GM21447 (cell line): ENCODE measurements at regions not wholly inside any gene's neighbourhood (a gene's known extent, or its start where the extent isn't known, plus 50 kb on each side); places are given as distances from the start of the nearest gene placed in this dataset.

Source experiments
- ATAC-seq: cut with Tn5 transposase; IDR thresholded peaks from one replicate; pipeline ENCODE4 v1.9.1; 2021; ENCODE audit not compliant: unreplicated experiment

GRCh38 chr10:83037653-83038052 is 1101.7 kb upstream of the GHITM start:
- ATAC-seq: no peak

DNA sequence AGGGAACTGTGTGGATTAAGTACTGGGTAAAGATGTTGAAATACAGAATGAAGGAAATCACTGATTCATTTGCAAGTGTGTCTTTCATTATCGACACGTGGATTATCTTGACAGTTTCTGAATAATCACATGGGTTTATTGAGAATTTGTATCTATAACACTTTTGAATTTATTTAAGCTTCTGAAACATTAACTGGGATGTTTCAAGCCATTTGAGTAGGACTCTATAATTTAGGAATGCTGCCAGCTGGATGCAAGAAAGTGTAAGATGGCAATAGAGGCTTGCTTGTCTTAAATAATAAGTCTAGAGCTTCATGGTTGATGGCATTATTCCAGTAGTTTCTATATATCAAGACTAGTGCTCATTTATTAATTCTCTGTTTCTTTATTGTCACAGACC is 1100.7 kb upstream of the GHITM start:
- no peak for ATAC-seq

- ATAC-seq: no peak
Observed at GRCh38 chr10:83045731-83046130, 1093.6 kb upstream of the GHITM start.

DNA sequence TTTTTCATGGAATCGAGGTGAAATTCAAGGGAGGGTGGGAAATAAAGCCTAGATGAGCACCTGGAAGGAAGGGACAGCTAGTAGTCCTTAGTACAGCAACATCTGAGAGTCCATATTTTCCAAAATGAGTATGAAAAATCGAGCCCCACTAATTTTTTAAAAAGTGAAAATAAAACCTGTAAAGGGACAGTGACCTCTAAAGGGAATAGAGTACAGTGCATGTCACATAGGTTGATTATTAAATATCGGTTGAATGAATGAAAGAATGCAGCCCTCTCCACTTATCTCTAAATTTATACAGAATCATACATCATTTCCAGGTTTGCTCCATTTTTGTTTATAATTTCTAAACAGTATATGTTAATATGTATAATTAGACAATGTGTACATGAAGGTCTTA is 1088.5 kb upstream of the GHITM start:
- no peak for ATAC-seq

GRCh38 chr10:83062871-83063270 is 1076.4 kb upstream of the GHITM start:
- no peak for ATAC-seq

- no peak for ATAC-seq
Observed at GRCh38 chr10:83073472-83073871, 1065.8 kb upstream of the GHITM start.

GRCh38 chr10:83075016-83075814 is 1064.1 kb upstream of the GHITM start:
- ATAC-seq: no peak

GRCh38 chr10:83075815-83076355 is 1063.4 kb upstream of the GHITM start:
- no peak for ATAC-seq

DNA sequence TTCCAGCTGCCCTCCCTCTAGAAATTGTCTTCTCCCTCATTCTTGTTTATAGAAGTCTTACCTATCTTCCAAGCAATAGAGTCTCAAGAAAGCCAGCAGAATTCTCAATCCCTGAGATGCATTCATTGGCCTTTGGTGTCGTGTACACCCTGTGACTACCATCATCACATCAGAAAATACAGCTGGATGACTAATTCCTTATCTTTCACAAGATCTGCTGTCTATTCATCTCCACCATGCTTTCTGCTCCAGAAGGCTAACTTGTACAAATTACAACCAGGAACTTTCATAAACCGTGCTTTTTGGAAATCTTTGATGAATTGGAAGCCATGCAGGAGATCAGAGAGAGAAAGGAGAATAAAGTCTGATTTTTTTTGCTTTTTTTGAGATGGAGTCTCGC is 1062.9 kb upstream of the GHITM start:
- ATAC-seq: no peak

- ATAC-seq: no peak
Observed at GRCh38 chr10:83078160-83078559, 1061.1 kb upstream of the GHITM start.

DNA sequence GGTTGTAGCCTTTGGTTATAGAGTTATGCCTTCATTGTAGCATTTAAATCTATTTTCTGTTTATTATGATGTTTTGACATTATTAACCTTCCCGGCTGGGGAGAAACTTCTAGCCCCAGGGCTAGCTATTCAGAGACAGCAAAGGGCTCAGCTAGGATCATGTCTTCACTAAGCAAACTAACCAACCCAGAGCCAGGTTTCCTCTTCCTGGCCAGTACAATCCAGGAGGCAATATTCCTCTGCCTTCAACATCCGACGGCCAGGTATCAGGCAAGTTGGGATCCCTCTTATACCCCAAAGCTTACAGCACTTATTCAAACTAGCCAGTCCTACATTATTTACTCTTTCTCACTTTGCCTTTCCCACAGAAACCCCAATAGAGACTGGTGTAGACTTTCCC is 1060.7 kb upstream of the GHITM start:
- ATAC-seq: no peak

GRCh38 chr10:83083831-83084230 is 1055.5 kb upstream of the GHITM start:
- no peak for ATAC-seq

DNA sequence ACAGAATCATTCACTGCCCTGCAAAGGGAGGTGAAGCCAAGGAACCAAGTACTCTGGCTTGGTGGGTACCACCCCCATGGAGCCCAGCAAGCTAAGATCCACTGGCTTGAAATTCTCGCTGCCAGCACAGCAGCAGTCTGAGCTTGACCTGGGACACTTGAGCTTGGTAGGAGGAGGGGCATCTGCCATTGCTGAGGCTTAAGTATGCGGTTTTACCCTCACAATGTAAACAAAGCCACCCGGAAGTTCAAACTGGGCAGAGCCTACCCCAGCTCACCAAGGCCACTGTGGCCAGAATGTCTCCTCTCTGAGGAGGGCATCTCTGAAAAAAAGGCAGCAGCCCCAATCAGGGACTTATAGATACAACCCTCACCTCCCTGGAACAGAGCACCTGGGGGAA is 1050.0 kb upstream of the GHITM start:
- no peak for ATAC-seq

- no peak for ATAC-seq
Observed at GRCh38 chr10:83104616-83105015, 1034.7 kb upstream of the GHITM start.

- no peak for ATAC-seq
Observed at GRCh38 chr10:83108565-83109333, 1030.6 kb upstream of the GHITM start.

DNA sequence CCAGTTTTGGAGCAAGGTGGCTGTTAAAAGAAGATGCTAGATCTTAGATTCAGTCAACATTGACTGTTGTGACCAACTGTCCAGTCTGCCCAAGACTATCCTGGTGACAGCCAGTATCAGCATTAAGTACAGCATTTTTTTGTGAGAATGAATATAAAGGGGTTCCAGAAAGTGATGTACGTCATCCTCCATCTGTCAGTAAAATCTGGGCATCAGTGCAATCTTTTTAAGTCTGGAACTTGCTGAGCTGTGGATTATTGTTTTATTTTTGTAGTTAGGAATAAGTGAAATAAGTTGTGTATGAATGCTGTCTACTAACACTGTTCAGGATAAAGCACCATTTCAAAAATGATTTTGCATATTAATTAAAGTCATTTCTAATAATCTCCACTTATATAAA is 1020.0 kb upstream of the GHITM start:
- no peak for ATAC-seq

DNA sequence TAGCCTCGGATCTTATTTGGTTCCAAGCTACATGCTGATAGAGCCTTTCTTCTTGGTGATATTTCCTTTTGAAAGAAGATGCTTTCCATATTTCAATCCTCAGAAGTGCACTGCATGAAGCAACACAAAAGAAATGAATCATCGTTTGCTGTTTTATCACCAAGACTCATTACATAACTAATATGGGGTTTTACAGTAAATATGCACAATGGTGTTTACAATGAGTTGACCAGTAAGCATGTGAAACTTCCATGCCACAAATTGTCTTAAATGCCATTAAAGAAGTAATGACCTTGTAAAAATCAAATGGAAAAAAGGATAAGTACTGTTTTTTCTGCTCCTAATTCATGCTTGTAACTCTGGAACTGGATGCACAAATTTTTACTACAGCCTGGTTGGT is 1017.0 kb upstream of the GHITM start:
- ATAC-seq: no peak

GRCh38 chr10:83127942-83128575 is 1011.2 kb upstream of the GHITM start:
- ATAC-seq: no peak

DNA sequence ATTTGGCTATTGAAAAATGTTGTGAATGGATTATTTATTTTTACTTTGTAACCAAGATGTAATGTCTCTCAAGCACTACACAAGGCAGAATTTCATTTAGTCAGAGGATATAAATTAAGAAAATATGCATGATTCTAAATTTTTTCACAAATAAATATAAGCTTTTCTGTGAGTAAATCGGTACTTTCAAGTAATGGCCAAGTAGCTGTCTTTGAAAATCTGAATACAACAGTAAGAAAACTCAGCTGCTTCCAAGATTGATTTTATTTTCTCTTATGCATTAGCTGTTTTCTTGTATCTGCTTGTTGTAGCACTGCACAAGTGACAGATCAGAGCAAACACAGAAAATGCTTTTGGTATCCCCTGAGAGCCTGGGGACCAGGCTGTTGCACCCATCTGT is 998.5 kb upstream of the GHITM start:
- ATAC-seq: no peak

- no peak for ATAC-seq
Observed at GRCh38 chr10:83142074-83142563, 997.2 kb upstream of the GHITM start.

- no peak for ATAC-seq
Observed at GRCh38 chr10:83144461-83144860, 994.8 kb upstream of the GHITM start.

- no peak for ATAC-seq
Observed at GRCh38 chr10:83153714-83154113, 985.6 kb upstream of the GHITM start.
